ENCODE measurements at regions not wholly inside any gene's neighbourhood (a gene's known extent, or its start where the extent isn't known, plus 50 kb on each side); places are given as distances from the start of the nearest gene placed in this dataset.
"Not testable (repeated sequence)": the region's sequence is repeated elsewhere in the genome, so short reads cannot be mapped to it uniquely, and the experiment has no call there.

- H3K27ac ChIP-seq (ENCODE audit: low read length) = no peak overlapping the region
- Mint-ChIP-seq H3K9me3 (peaks cover under 1 to 5% (median 4%) of the 10 kb centered on the region in 3 donors), H3K27ac (no peak overlapping the region), H3K36me3 (no peaks in the 10 kb centered on the region), H3K4me3 (no peak overlapping the region), H3K27me3 (no peaks in the 10 kb centered on the region), H3K4me1 (no peaks in the 10 kb centered on the region)
- H3K36me3 ChIP-seq (ENCODE audit: control insufficient read depth in 2 of 2, extremely low read depth in 1 of 2, insufficient read depth in 1 of 2, low read length in 1 of 2) = no peaks in the 10 kb centered on the region
- DNase-seq (no peak), ATAC-seq (replicated peaks in 1 of 4) (no peak)
- no peak overlapping the region for H3K4me3 ChIP-seq (ENCODE audit: control insufficient read depth in 1 of 2, extremely low read depth in 1 of 2, low read length in 1 of 2)
- POLR2A ChIA-PET = no interaction called here
- H3K4me1 ChIP-seq (ENCODE audit: control insufficient read depth in 1 of 2, extremely low read depth in 1 of 2, insufficient read depth in 2 of 2, low read length in 2 of 2) = no peaks in the 10 kb centered on the region
- no peaks in the 10 kb centered on the region for H3K9me3 ChIP-seq
- WGBS (ENCODE audit: insufficient coverage) = no CpG with 5 or more reads among the region's 1 CpG
- CTCF ChIA-PET = no interaction called here
- no peaks in the 10 kb centered on the region for H3K27me3 ChIP-seq (replicated peaks in 1 of 2; ENCODE audit: control insufficient read depth in 2 of 2, extremely low read depth in 1 of 2, insufficient read depth in 2 of 2, low read length in 1 of 2)
Measured at GRCh38 chr9:106783121-106783520, 79.8 kb upstream of the ZNF462 start.

GRCh38 chr9:106784076-106784475, 78.9 kb upstream of the ZNF462 start:
- no peaks in the 10 kb centered on the region for H3K36me3 Mint-ChIP-seq
- Histone ChIP-seq H3K9me3 (no peaks in the 10 kb centered on the region), H3K4me3 (ENCODE audit: control insufficient read depth in 1 of 2, extremely low read depth in 1 of 2, low read length in 1 of 2) (no peak overlapping the region), H3K27ac (ENCODE audit: low read length) (no peak overlapping the region), H3K36me3 (ENCODE audit: control insufficient read depth in 2 of 2, extremely low read depth in 1 of 2, insufficient read depth in 1 of 2, low read length in 1 of 2) (no peaks in the 10 kb centered on the region), H3K4me1 (ENCODE audit: control insufficient read depth in 1 of 2, extremely low read depth in 1 of 2, insufficient read depth in 2 of 2, low read length in 2 of 2) (no peaks in the 10 kb centered on the region), H3K27me3 (replicated peaks in 1 of 2; ENCODE audit: control insufficient read depth in 2 of 2, extremely low read depth in 1 of 2, insufficient read depth in 2 of 2, low read length in 1 of 2) (no peaks in the 10 kb centered on the region)
- no peak overlapping the region for H3K4me3 Mint-ChIP-seq
- ATAC-seq (replicated peaks in 1 of 4) (no peak), DNase-seq (no peak)
- ChIA-PET POLR2A (no interaction called here), CTCF (no interaction called here)
- peaks cover 0 to 5% (median 4%) of the 10 kb centered on the region in 3 donors for H3K9me3 Mint-ChIP-seq
- H3K27me3 Mint-ChIP-seq = no peaks in the 10 kb centered on the region
- WGBS (ENCODE audit: insufficient coverage) = 71% methylated on average over 1 of the region's 3 CpGs
- H3K27ac Mint-ChIP-seq = no peak overlapping the region
- no peaks in the 10 kb centered on the region for H3K4me1 Mint-ChIP-seq

GRCh38 chr9:106785200-106785599, 77.8 kb upstream of the ZNF462 start:
- Mint-ChIP-seq H3K9me3 (peaks cover 0 to 2% (median 0%) of the 10 kb centered on the region in 3 donors), H3K4me1 (no peaks in the 10 kb centered on the region), H3K27me3 (no peaks in the 10 kb centered on the region), H3K36me3 (no peaks in the 10 kb centered on the region), H3K27ac (no peak overlapping the region), H3K4me3 (no peak overlapping the region)
- Histone ChIP-seq H3K36me3 (ENCODE audit: control insufficient read depth in 2 of 2, extremely low read depth in 1 of 2, insufficient read depth in 1 of 2, low read length in 1 of 2) (no peaks in the 10 kb centered on the region), H3K9me3 (no peaks in the 10 kb centered on the region), H3K4me1 (ENCODE audit: control insufficient read depth in 1 of 2, extremely low read depth in 1 of 2, insufficient read depth in 2 of 2, low read length in 2 of 2) (no peaks in the 10 kb centered on the region), H3K27ac (ENCODE audit: low read length) (no peak overlapping the region), H3K4me3 (ENCODE audit: control insufficient read depth in 1 of 2, extremely low read depth in 1 of 2, low read length in 1 of 2) (no peak overlapping the region), H3K27me3 (replicated peaks in 1 of 2; ENCODE audit: control insufficient read depth in 2 of 2, extremely low read depth in 1 of 2, insufficient read depth in 2 of 2, low read length in 1 of 2) (no peaks in the 10 kb centered on the region)
- ChIA-PET CTCF (no interaction called here), POLR2A (no interaction called here)
- DNase-seq (no peak), ATAC-seq (replicated peaks in 1 of 4) (no peak)
- WGBS (ENCODE audit: insufficient coverage) = 100% methylated on average over 2 of the region's 3 CpGs

- not testable (repeated sequence) for H3K4me1 ChIP-seq (ENCODE audit: control insufficient read depth in 1 of 2, extremely low read depth in 1 of 2, insufficient read depth in 2 of 2, low read length in 2 of 2)
Measured at GRCh38 chr9:106788021-106788420, 74.9 kb upstream of the ZNF462 start.

GRCh38 chr9:106795031-106795430, 67.9 kb upstream of the ZNF462 start:
- no peaks in the 10 kb centered on the region for H3K36me3 Mint-ChIP-seq
- no peaks in the 10 kb centered on the region for H3K36me3 ChIP-seq (ENCODE audit: control insufficient read depth in 2 of 2, extremely low read depth in 1 of 2, insufficient read depth in 1 of 2, low read length in 1 of 2)
- POLR2A ChIA-PET = no interaction called here
- H3K9me3 Mint-ChIP-seq = peaks cover 0 to 4% (median 2%) of the 10 kb centered on the region in 3 donors
- H3K4me1 ChIP-seq (ENCODE audit: control insufficient read depth in 1 of 2, extremely low read depth in 1 of 2, insufficient read depth in 2 of 2, low read length in 2 of 2) = no peaks in the 10 kb centered on the region
- 100% methylated on average over 2 of the region's 4 CpGs for WGBS (ENCODE audit: insufficient coverage)
- H3K9me3 ChIP-seq = no peaks in the 10 kb centered on the region
- H3K27me3 ChIP-seq (replicated peaks in 1 of 2; ENCODE audit: control insufficient read depth in 2 of 2, extremely low read depth in 1 of 2, insufficient read depth in 2 of 2, low read length in 1 of 2) = no peaks in the 10 kb centered on the region
- no peaks in the 10 kb centered on the region for H3K4me1 Mint-ChIP-seq
- no peak overlapping the region for H3K27ac ChIP-seq (ENCODE audit: low read length)
- DNase-seq = no peak
- no peak overlapping the region for H3K4me3 Mint-ChIP-seq
- ATAC-seq (replicated peaks in 1 of 4) = no peak
- CTCF ChIA-PET = interaction anchor here in 1 of 2 donors (0.6 kb wide), 1 partner anchor 268 kb away, joined by 3 read pairs; no protein-coding TSS in a partner anchor
- H3K4me3 ChIP-seq (ENCODE audit: control insufficient read depth in 1 of 2, extremely low read depth in 1 of 2, low read length in 1 of 2) = no peak overlapping the region
- H3K27ac Mint-ChIP-seq = no peak overlapping the region
- H3K27me3 Mint-ChIP-seq = no peaks in the 10 kb centered on the region

More at GRCh38 chr9:106788021-106788420, 74.9 kb upstream of the ZNF462 start:
- 0% methylated on average over 1 of the region's 2 CpGs for WGBS (ENCODE audit: insufficient coverage)
- H3K27ac Mint-ChIP-seq; H3K9me3 ChIP-seq; H3K27ac ChIP-seq (ENCODE audit: low read length); H3K27me3 ChIP-seq (replicated peaks in 1 of 2; ENCODE audit: control insufficient read depth in 2 of 2, extremely low read depth in 1 of 2, insufficient read depth in 2 of 2, low read length in 1 of 2); H3K4me3 ChIP-seq (ENCODE audit: control insufficient read depth in 1 of 2, extremely low read depth in 1 of 2, low read length in 1 of 2); H3K9me3 Mint-ChIP-seq; H3K27me3 Mint-ChIP-seq; H3K4me1 Mint-ChIP-seq; DNase-seq; ATAC-seq (replicated peaks in 1 of 4); H3K36me3 ChIP-seq (ENCODE audit: control insufficient read depth in 2 of 2, extremely low read depth in 1 of 2, insufficient read depth in 1 of 2, low read length in 1 of 2); CTCF ChIA-PET; H3K4me3 Mint-ChIP-seq; POLR2A ChIA-PET; H3K36me3 Mint-ChIP-seq: not testable (repeated sequence)

GRCh38 chr9:106796771-106797170, 66.2 kb upstream of the ZNF462 start:
- no peaks in the 10 kb centered on the region for H3K27me3 Mint-ChIP-seq
- peaks cover 0 to 5% (median 4%) of the 10 kb centered on the region in 3 donors for H3K9me3 Mint-ChIP-seq
- ChIA-PET CTCF (no interaction called here), POLR2A (no interaction called here)
- no peak overlapping the region for H3K27ac Mint-ChIP-seq
- H3K36me3 ChIP-seq (ENCODE audit: control insufficient read depth in 2 of 2, extremely low read depth in 1 of 2, insufficient read depth in 1 of 2, low read length in 1 of 2) = no peaks in the 10 kb centered on the region
- DNase-seq = no peak
- ATAC-seq (replicated peaks in 1 of 4) = no peak
- no peaks in the 10 kb centered on the region for H3K27me3 ChIP-seq (replicated peaks in 1 of 2; ENCODE audit: control insufficient read depth in 2 of 2, extremely low read depth in 1 of 2, insufficient read depth in 2 of 2, low read length in 1 of 2)
- H3K4me1 ChIP-seq (ENCODE audit: control insufficient read depth in 1 of 2, extremely low read depth in 1 of 2, insufficient read depth in 2 of 2, low read length in 2 of 2) = no peaks in the 10 kb centered on the region
- H3K4me1 Mint-ChIP-seq = no peaks in the 10 kb centered on the region
- H3K9me3 ChIP-seq = no peaks in the 10 kb centered on the region
- no peaks in the 10 kb centered on the region for H3K36me3 Mint-ChIP-seq
- H3K27ac ChIP-seq (ENCODE audit: low read length) = no peak overlapping the region
- H3K4me3 Mint-ChIP-seq = no peak overlapping the region
- H3K4me3 ChIP-seq (ENCODE audit: control insufficient read depth in 1 of 2, extremely low read depth in 1 of 2, low read length in 1 of 2) = no peak overlapping the region

- H3K27me3 ChIP-seq (replicated peaks in 1 of 2; ENCODE audit: control insufficient read depth in 2 of 2, extremely low read depth in 1 of 2, insufficient read depth in 2 of 2, low read length in 1 of 2) = no peaks in the 10 kb centered on the region
- H3K9me3 ChIP-seq = no peaks in the 10 kb centered on the region
- ChIA-PET CTCF (no interaction called here), POLR2A (no interaction called here)
- H3K4me1 ChIP-seq (ENCODE audit: control insufficient read depth in 1 of 2, extremely low read depth in 1 of 2, insufficient read depth in 2 of 2, low read length in 2 of 2) = no peaks in the 10 kb centered on the region
- H3K27ac Mint-ChIP-seq = no peak overlapping the region
- no peak overlapping the region for H3K27ac ChIP-seq (ENCODE audit: low read length)
- WGBS (ENCODE audit: insufficient coverage) = no CpG with 5 or more reads among the region's 2 CpGs
- ATAC-seq (replicated peaks in 1 of 4) (no peak), DNase-seq (no peak)
- H3K36me3 ChIP-seq (ENCODE audit: control insufficient read depth in 2 of 2, extremely low read depth in 1 of 2, insufficient read depth in 1 of 2, low read length in 1 of 2) = no peaks in the 10 kb centered on the region
- H3K36me3 Mint-ChIP-seq = no peaks in the 10 kb centered on the region
- H3K4me3 ChIP-seq (ENCODE audit: control insufficient read depth in 1 of 2, extremely low read depth in 1 of 2, low read length in 1 of 2) = no peak overlapping the region
- H3K4me1 Mint-ChIP-seq = no peaks in the 10 kb centered on the region
- peaks cover 0 to 8% (median 6%) of the 10 kb centered on the region in 3 donors for H3K9me3 Mint-ChIP-seq
- no peak overlapping the region for H3K4me3 Mint-ChIP-seq
- no peaks in the 10 kb centered on the region for H3K27me3 Mint-ChIP-seq
Measured at GRCh38 chr9:106797299-106797698, 65.7 kb upstream of the ZNF462 start.

Measured in T-cell (primary cell).